SK-N-MC (cell line): ENCODE measurements at regions not wholly inside any gene's neighbourhood (a gene's known extent, or its start where the extent isn't known, plus 50 kb on each side); places are given as distances from the start of the nearest gene placed in this dataset.

Source experiments
- DNase-seq: peaks from one replicate; pipeline ENCODE4 v3.0.0-alpha.2; 2011; ENCODE audit warnings: low read depth, low spot score
- H3K27ac ChIP-seq: fragments of 200-600 bp; sonication (generic); 2 replicates; pipeline ENCODE4 v1.5.1; 2016; ENCODE audit warnings: mixed run types
- H3K36me3 ChIP-seq: fragments of 200-600 bp; sonication (generic); 2 replicates; pipeline ENCODE4 v1.6.1; 2017; ENCODE audit warnings: antibody characterized with exemption, low read length, mixed read lengths; ENCODE audit not compliant: insufficient read depth
- H3K4me3 ChIP-seq: fragments of 200-600 bp; sonication (generic); 2 replicates; pipeline ENCODE4 v1.5.1; 2016
- H3K9ac ChIP-seq: fragments of 200-600 bp; sonication (generic); 2 replicates; pipeline ENCODE4 v1.8.0; 2017; ENCODE audit warnings: mixed run types, mixed read lengths; ENCODE audit not compliant: insufficient read length
- H3K9me3 ChIP-seq: fragments of 200-600 bp; sonication (generic); 2 replicates; pipeline ENCODE4 v1.6.1; 2017; ENCODE audit warnings: low read depth, mild to moderate bottlenecking, antibody characterized with exemption, low read length, moderate library complexity, mixed read lengths
- EZH2 ChIP-seq: fragments of 200-600 bp; sonication (generic); IDR thresholded peaks from one replicate; pipeline ENCODE4 v1.6.1; 2017; ENCODE audit warnings: antibody characterized with exemption
- FOXP2 ChIP-seq: optimal IDR thresholded peaks from 2 replicates; pipeline ENCODE3; 2011; ENCODE audit warnings: mild to moderate bottlenecking, moderate library complexity; ENCODE audit not compliant: insufficient read depth; ENCODE audit errors: extremely low read length, control extremely low read depth
- POLR2AphosphoS5 ChIP-seq: IDR thresholded peaks from 2 replicates; pipeline ENCODE4 v1.6.1; 2012; ENCODE audit warnings: mild to moderate bottlenecking, low read depth, low read length, borderline replicate concordance

DNA sequence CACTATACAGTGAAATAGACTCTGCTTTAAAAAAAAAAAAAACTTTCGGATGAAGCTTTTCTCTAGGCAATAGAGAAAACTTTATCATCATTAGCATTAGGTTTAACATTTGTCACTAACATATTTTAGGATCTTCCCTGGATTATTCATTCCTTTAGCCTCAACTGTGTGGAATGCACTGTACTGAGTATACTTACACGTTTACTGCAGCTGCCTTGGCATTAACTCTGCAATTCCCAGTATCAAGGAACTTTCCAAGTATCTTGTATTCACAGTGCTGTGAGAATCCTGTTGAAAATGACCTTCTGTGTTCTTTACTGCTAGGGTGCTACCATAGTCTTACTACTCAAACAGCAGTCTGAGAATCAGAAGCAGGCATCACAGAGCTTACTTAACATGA, 328.2 kb upstream of the COL3A1 start:
- DNase-seq = no peak
- TF ChIP-seq POLR2AphosphoS5 (no peak), EZH2 (no peak), FOXP2 (no peak)
- Histone ChIP-seq H3K9me3 (no peaks in the 10 kb centered on the region), H3K4me3 (no peak overlapping the region), H3K36me3 (no peaks in the 10 kb centered on the region), H3K27ac (no peak overlapping the region), H3K9ac (no peak overlapping the region)

DNA sequence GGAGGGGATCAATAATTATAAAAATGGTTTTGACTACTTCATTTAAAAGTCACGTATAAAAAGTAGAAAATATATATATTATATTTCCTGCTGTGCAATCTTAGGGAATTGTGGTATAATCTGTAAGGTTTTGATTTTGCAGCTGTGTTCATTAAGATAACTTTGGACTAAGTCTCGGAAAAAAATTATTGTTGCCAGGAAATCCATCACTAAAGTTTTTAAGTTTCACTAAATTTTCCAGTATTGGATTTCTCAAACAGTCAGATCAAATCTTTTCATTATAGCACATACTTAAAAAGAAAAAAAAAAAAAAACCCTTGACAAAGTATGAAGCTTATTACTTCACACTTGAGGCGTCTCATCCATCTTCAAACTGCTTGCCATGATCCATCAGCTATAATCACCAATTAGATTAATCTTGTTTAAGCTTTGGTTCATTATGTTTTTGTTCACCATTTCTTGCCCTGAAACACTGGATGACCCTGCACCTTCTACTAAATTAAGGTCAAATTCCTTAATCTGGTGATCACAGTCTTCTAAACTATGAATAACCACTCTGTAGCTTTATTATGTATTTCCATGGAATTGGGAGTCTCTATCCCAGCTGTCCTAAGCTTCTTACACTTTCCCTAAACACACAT, 326.6 kb upstream of the COL3A1 start:
- no peaks in the 10 kb centered on the region for H3K36me3 ChIP-seq
- H3K4me3 ChIP-seq = no peak overlapping the region
- H3K9me3 ChIP-seq = no peaks in the 10 kb centered on the region
- no peak for DNase-seq
- TF ChIP-seq POLR2AphosphoS5 = no peak
- no peak overlapping the region for H3K9ac ChIP-seq
- no peak overlapping the region for H3K27ac ChIP-seq

DNA sequence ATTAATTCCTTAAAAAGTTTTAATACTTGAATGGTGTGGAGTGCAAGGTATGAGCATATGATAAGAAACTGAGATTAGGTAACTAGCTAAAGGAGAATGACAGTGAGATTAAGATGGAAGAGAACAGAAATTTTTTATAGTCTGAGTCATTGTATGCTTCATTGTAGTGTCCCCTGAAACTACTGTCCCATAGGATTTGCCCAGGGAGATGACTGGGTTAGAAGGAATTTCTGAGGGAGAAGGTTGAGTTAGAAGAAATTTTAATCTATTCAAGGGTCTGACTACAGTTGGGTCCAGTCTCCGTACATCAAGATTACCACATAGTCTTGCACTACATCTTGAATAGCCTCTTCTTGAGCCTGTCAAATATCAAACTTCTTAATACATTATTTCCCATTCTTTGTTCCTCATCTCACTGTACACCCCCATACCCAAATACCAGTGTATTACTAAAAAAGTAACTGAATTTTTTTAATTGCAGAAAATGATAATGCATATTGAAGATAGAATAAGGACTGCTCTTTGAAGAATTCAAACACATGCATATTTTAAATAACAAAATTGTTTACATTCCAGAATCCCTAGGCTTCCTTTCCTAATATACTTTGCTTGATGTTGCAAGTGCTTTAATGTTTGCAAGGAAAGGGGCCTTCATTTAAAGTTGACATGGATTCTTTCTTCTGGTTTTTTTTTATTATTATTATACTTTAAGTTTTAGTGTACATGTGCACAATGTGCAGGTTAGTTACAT, 314.3 kb upstream of the COL3A1 start:
- TF ChIP-seq POLR2AphosphoS5 (no peak), FOXP2 (no peak), EZH2 (no peak)
- Histone ChIP-seq H3K9ac (no peak overlapping the region), H3K27ac (no peak overlapping the region), H3K4me3 (no peak overlapping the region), H3K9me3 (no peaks in the 10 kb centered on the region), H3K36me3 (no peaks in the 10 kb centered on the region)
- DNase-seq = no peak

DNA sequence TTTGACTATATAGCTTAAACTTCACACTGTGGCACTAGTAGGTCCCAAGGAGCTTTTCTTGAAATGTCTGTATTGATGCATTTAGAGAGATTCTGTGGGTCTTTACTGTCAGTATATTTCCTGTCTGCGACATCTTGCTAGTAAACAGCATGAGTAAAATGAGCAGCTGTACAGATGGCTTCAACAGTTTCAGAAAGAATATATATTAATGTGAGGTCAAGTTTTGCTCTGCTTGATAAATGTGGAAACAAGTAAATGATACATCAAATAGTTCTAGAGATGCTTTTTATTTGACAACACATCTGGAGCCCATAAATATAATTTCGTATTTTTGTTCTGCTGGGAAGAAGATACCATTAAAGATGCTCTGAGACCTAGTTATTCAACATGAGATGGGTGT, 310.9 kb upstream of the COL3A1 start:
- TF ChIP-seq POLR2AphosphoS5 (no peak), EZH2 (no peak)
- no peak for DNase-seq
- Histone ChIP-seq H3K4me3 (no peak overlapping the region), H3K27ac (no peak overlapping the region), H3K9ac (no peak overlapping the region), H3K36me3 (no peaks in the 10 kb centered on the region), H3K9me3 (no peaks in the 10 kb centered on the region)

DNA sequence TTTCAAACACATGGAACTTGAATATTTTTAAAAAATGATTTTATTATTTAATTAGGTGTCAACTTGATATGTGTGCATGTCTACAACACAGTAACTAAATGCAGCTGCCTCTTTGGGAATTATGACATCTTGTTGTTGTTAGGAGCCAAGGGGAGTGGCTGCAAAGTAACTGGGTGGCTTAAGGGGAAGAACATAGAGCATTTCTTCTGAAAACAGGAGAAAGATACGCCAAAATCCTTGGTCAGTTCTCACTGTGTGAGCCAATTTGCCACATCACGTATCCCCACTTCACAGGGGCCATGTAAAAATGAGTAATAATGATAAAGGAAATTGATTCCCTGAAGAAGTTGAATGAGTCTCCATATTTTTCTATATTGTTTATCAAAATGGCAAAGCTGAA, 309.8 kb upstream of the COL3A1 start:
- Histone ChIP-seq H3K9me3 (no peaks in the 10 kb centered on the region), H3K36me3 (no peaks in the 10 kb centered on the region), H3K9ac (no peak overlapping the region), H3K4me3 (no peak overlapping the region), H3K27ac (no peak overlapping the region)
- no peak for DNase-seq
- no peak for TF ChIP-seq EZH2

DNA sequence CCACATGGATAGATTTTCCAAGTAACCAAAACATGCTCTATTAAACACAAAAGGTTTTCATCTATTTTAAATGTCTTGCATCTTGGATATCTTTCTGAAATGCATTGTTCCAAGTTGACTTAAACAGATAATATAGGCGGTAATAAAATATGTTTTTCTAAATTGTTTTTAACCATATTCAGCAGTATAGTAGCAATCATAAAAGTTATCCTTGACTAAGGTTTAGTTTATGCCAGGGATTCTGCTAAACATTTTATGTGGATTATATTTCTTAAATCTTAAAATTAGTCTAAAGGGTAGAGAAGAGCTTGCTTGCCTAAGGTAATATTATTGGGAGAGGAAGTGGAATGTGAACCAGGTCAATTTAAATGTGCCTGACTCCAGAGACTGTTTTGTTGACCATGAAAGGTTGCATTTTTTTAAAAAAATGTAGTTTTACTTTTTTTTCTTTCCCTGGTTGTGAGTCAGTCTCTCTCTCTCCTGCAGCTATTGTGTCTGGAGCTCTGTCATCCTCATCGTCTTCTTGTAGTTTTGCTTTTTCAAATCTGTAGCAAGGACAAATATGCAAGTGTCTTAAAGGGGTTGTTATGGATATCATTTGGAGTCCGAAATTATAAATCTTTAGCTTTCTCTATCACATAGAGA, 309.1 kb upstream of the COL3A1 start:
- no peak overlapping the region for H3K9ac ChIP-seq
- no peak for DNase-seq
- no peak overlapping the region for H3K4me3 ChIP-seq
- H3K9me3 ChIP-seq = no peaks in the 10 kb centered on the region
- no peaks in the 10 kb centered on the region for H3K36me3 ChIP-seq
- TF ChIP-seq FOXP2 (no peak), EZH2 (no peak), POLR2AphosphoS5 (no peak)
- 0 out of 2 replicates have a peak overlapping the region, but pooled peaks have one; percentile 23 for H3K27ac ChIP-seq

DNA sequence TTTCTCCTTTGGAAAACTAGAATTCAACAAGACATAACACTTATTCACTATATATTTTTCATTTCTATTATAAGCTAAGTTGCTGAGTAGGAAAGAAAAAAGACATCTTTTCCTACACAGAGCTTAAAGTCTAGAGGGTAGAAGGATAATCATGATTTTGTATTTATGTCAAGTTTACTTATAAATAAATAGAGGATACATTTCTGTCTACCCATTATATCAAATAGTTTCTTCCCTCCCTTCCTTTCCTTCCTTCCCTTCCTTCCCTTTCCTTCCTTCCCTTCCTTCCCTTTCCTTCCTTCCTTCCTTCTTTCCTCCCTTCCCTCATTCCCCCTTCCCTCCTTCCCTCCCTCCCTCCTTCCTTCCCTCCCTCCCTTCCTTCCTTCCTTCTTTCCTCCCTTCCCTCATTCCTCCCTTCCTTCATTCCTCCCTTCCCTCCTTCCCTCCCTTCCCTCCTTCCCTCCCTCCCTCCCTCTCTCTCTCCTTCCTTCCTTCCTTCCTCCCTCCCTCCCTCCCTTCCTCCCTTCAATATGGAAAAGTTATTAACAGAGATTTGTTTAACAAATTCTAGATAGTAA, 308.4 kb upstream of the COL3A1 start:
- no peak for DNase-seq
- TF ChIP-seq FOXP2 (no peak), POLR2AphosphoS5 (no peak), EZH2 (no peak)
- H3K9me3 ChIP-seq = no peaks in the 10 kb centered on the region
- H3K27ac ChIP-seq = no peak overlapping the region
- no peak overlapping the region for H3K9ac ChIP-seq
- H3K36me3 ChIP-seq = no peaks in the 10 kb centered on the region
- no peak overlapping the region for H3K4me3 ChIP-seq

DNA sequence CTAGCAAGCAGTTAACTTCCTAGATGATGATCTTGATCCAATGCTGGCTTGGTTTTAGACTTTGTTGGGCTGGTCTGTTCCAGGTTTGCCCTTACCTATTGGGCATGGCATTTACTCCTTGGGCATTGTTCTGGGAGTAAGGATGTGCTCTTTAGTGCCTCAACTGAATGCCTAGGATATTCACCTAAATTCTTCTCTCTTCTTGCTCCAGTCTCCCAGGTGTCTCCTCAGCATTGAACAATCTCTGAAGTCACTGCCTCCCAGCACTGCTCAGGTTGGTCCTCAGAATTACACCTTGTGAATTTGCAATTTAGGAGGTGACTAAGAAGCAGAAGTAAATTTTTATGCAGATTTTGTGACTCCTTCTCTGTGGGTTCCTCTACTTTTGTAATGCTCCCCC, 307.7 kb upstream of the COL3A1 start:
- Histone ChIP-seq H3K9me3 (no peaks in the 10 kb centered on the region), H3K27ac (no peak overlapping the region), H3K4me3 (no peak overlapping the region), H3K9ac (no peak overlapping the region), H3K36me3 (no peaks in the 10 kb centered on the region)
- no peak for DNase-seq
- TF ChIP-seq EZH2 (no peak), POLR2AphosphoS5 (no peak), FOXP2 (no peak)
